Mesendoderm (in vitro differentiated cells): ENCODE measurements at regions not wholly inside any gene's neighbourhood (a gene's known extent, or its start where the extent isn't known, plus 50 kb on each side); places are given as distances from the start of the nearest gene placed in this dataset.
"Not testable (repeated sequence)": the region's sequence is repeated elsewhere in the genome, so short reads cannot be mapped to it uniquely, and the experiment has no call there.

Experiments
- DNase-seq: peaks from one replicate; pipeline ENCODE4 v3.0.0; 2013
- H2AK5ac ChIP-seq: 2 replicates; pipeline ENCODE4 v1.6.1; 2013; ENCODE audit warnings: low read length, inconsistent platforms
- H2BK120ac ChIP-seq: 2 replicates; pipeline ENCODE4 v1.6.1; 2013; ENCODE audit warnings: low read depth, mild to moderate bottlenecking, low read length, moderate library complexity, mixed read lengths
- H2BK15ac ChIP-seq: replicated peaks from 2 replicates; pipeline ENCODE4 v1.6.1; 2013; ENCODE audit warnings: low read depth, mild to moderate bottlenecking, moderate library complexity
- H2BK5ac ChIP-seq: 2 replicates; pipeline ENCODE4 v1.6.1; 2013; ENCODE audit warnings: low read length, inconsistent platforms
- H3K18ac ChIP-seq: 2 replicates; pipeline ENCODE4 v1.6.1; 2013; ENCODE audit warnings: mild to moderate bottlenecking, low read length, mixed read lengths
- H3K23ac ChIP-seq: one replicate; pipeline ENCODE4 v1.6.1; 2013; ENCODE audit warnings: low read length
- H3K27ac ChIP-seq: 2 replicates; pipeline ENCODE4 v1.5.1; 2013; ENCODE audit warnings: low read depth, mild to moderate bottlenecking, inconsistent platforms, low read length, moderate library complexity
- H3K27me3 ChIP-seq: 2 replicates; pipeline ENCODE4 v1.6.1; 2013; ENCODE audit warnings: low read length, control low read depth, mild to moderate bottlenecking, inconsistent platforms; ENCODE audit not compliant: insufficient read depth, poor library complexity
- H3K36me3 ChIP-seq: 2 replicates; pipeline ENCODE4 v1.6.1; 2013; ENCODE audit warnings: low read length, inconsistent platforms; ENCODE audit not compliant: control insufficient read depth, insufficient read depth
- H3K4ac ChIP-seq: one replicate; pipeline ENCODE4 v1.6.1; 2013; ENCODE audit warnings: low read depth, mild to moderate bottlenecking, low read length, moderate library complexity
- H3K4me1 ChIP-seq: 2 replicates; pipeline ENCODE4 v1.6.1; 2013; ENCODE audit warnings: low read depth, low read length, inconsistent platforms; ENCODE audit not compliant: control insufficient read depth
- H3K4me2 ChIP-seq: 2 replicates; pipeline ENCODE4 v1.6.1; 2013; ENCODE audit warnings: low read length
- H3K4me3 ChIP-seq: 2 replicates; pipeline ENCODE4 v1.5.1; 2013; ENCODE audit warnings: mild to moderate bottlenecking, low read length
- H3K56ac ChIP-seq: one replicate; pipeline ENCODE4 v1.6.1; 2013; ENCODE audit warnings: low read length
- H3K79me1 ChIP-seq: 2 replicates; pipeline ENCODE4 v1.6.1; 2013; ENCODE audit warnings: low read length, inconsistent platforms
- H3K79me2 ChIP-seq: 2 replicates; pipeline ENCODE4 v1.6.1; 2013; ENCODE audit warnings: mild to moderate bottlenecking, low read length; ENCODE audit not compliant: control insufficient read depth, insufficient read depth
- H3K9ac ChIP-seq: 2 replicates; pipeline ENCODE4 v1.6.1; 2013; ENCODE audit warnings: low read length, inconsistent platforms
- H4K5ac ChIP-seq: one replicate; pipeline ENCODE4 v1.6.1; 2013; ENCODE audit warnings: low read length
- H4K8ac ChIP-seq: one replicate; pipeline ENCODE4 v1.6.1; 2013; ENCODE audit warnings: low read depth, mild to moderate bottlenecking, control low read depth, low read length, moderate library complexity
- WGBS: extraction: QIAGEN DNeasy Blood & Tissue Kit; methylation state at CpG from one replicate; pipeline ENCODE4 v1.1.7; 2013; ENCODE audit warnings: low lambda C conversion rate, missing lambda C conversion rate; ENCODE audit not compliant: insufficient coverage; ENCODE audit errors: extremely low coverage; 5-methylcytosine and 5-hydroxymethylcytosine counted together

- Histone ChIP-seq H4K8ac (no peak overlapping the region), H3K36me3 (no peaks in the 10 kb centered on the region), H3K4ac (no peak overlapping the region), H3K56ac (no peak overlapping the region), H3K4me2 (no peak overlapping the region), H4K5ac (no peak overlapping the region), H3K79me1 (no peaks in the 10 kb centered on the region), H2BK15ac (no peak overlapping the region), H2BK5ac (no peak overlapping the region), H2BK120ac (no peak overlapping the region), H3K9ac (no peak overlapping the region), H3K4me3 (no peak overlapping the region), H3K23ac (no peak overlapping the region), H3K4me1 (no peaks in the 10 kb centered on the region), H3K18ac (no peak overlapping the region), H3K27me3 (no peaks in the 10 kb centered on the region), H2AK5ac (no peak overlapping the region), H3K27ac (no peak overlapping the region), H3K79me2 (no peaks in the 10 kb centered on the region)
- no peak for DNase-seq
- no CpG with 5 or more reads among the region's 1 CpG for WGBS
Measured at GRCh38 chr18:1774261-1774660, 797.0 kb downstream of the METTL4 start.

GRCh38 chr18:1777843-1778242 lies 793.5 kb downstream of the METTL4 start:
- no peaks in the 10 kb centered on the region for H3K36me3 ChIP-seq
- H3K9ac ChIP-seq = no peak overlapping the region
- no peak overlapping the region for H3K4me3 ChIP-seq
- H4K5ac ChIP-seq = no peak overlapping the region
- no peak overlapping the region for H3K56ac ChIP-seq
- DNase-seq = no peak
- H3K27ac ChIP-seq = no peak overlapping the region
- no peak overlapping the region for H3K4ac ChIP-seq
- H3K18ac ChIP-seq = no peak overlapping the region
- H2BK15ac ChIP-seq = no peak overlapping the region
- no peaks in the 10 kb centered on the region for H3K27me3 ChIP-seq
- no peaks in the 10 kb centered on the region for H3K79me2 ChIP-seq
- no peak overlapping the region for H2BK5ac ChIP-seq
- H4K8ac ChIP-seq = no peak overlapping the region
- H3K23ac ChIP-seq = no peak overlapping the region
- no peaks in the 10 kb centered on the region for H3K4me1 ChIP-seq
- no peak overlapping the region for H2BK120ac ChIP-seq
- no peak overlapping the region for H3K4me2 ChIP-seq
- no peaks in the 10 kb centered on the region for H3K79me1 ChIP-seq
- H2AK5ac ChIP-seq = no peak overlapping the region

GRCh38 chr18:1778496-1779178 lies 792.7 kb downstream of the METTL4 start:
- no CpG with 5 or more reads among the region's 1 CpG for WGBS
- Histone ChIP-seq H3K18ac (no peak overlapping the region), H2AK5ac (no peak overlapping the region), H2BK15ac (no peak overlapping the region), H3K79me1 (no peaks in the 10 kb centered on the region), H3K27ac (no peak overlapping the region), H3K27me3 (no peaks in the 10 kb centered on the region), H4K5ac (no peak overlapping the region), H3K4me2 (no peak overlapping the region), H3K56ac (no peak overlapping the region), H3K4me3 (no peak overlapping the region), H3K4ac (no peak overlapping the region), H3K23ac (no peak overlapping the region), H2BK5ac (no peak overlapping the region), H3K9ac (no peak overlapping the region), H3K4me1 (no peaks in the 10 kb centered on the region), H3K79me2 (no peaks in the 10 kb centered on the region), H2BK120ac (no peak overlapping the region), H4K8ac (no peak overlapping the region), H3K36me3 (no peaks in the 10 kb centered on the region)
- no peak for DNase-seq

- no peak overlapping the region for H3K4ac ChIP-seq
- no peak overlapping the region for H3K23ac ChIP-seq
- no peak for DNase-seq
Measured at GRCh38 chr18:1779587-1779986, 791.7 kb downstream of the METTL4 start.

GRCh38 chr18:1784113-1784512 lies 787.2 kb downstream of the METTL4 start:
- no peaks in the 10 kb centered on the region for H3K4me1 ChIP-seq
- H3K4ac ChIP-seq = no peak overlapping the region
- no peaks in the 10 kb centered on the region for H3K79me2 ChIP-seq
- no peak overlapping the region for H3K4me2 ChIP-seq
- no peak overlapping the region for H2BK120ac ChIP-seq
- no peak overlapping the region for H2BK5ac ChIP-seq
- H3K27ac ChIP-seq = no peak overlapping the region
- no peak overlapping the region for H3K9ac ChIP-seq
- H3K79me1 ChIP-seq = no peaks in the 10 kb centered on the region
- no peaks in the 10 kb centered on the region for H3K27me3 ChIP-seq
- no peak overlapping the region for H3K18ac ChIP-seq
- H4K5ac ChIP-seq = no peak overlapping the region
- no peak overlapping the region for H3K4me3 ChIP-seq
- H3K23ac ChIP-seq = no peak overlapping the region
- H2AK5ac ChIP-seq = no peak overlapping the region
- no peak overlapping the region for H3K56ac ChIP-seq
- DNase-seq = peak; percentile 0
- no peak overlapping the region for H2BK15ac ChIP-seq
- H3K36me3 ChIP-seq = no peaks in the 10 kb centered on the region
- H4K8ac ChIP-seq = no peak overlapping the region
- WGBS = no CpG with 5 or more reads among the region's 5 CpGs

More at GRCh38 chr18:1779587-1779986, 791.7 kb downstream of the METTL4 start:
- Histone ChIP-seq H3K9ac (no peak overlapping the region), H2BK5ac (no peak overlapping the region), H3K4me2 (no peak overlapping the region), H4K8ac (no peak overlapping the region), H2BK120ac (no peak overlapping the region), H3K79me1 (no peaks in the 10 kb centered on the region), H3K56ac (no peak overlapping the region), H2AK5ac (no peak overlapping the region), H3K18ac (no peak overlapping the region), H3K36me3 (no peaks in the 10 kb centered on the region), H3K27me3 (no peaks in the 10 kb centered on the region), H3K27ac (no peak overlapping the region), H2BK15ac (no peak overlapping the region), H3K79me2 (no peaks in the 10 kb centered on the region), H3K4me3 (no peak overlapping the region), H3K4me1 (no peaks in the 10 kb centered on the region), H4K5ac (no peak overlapping the region)
- WGBS = no CpG with 5 or more reads among the region's 3 CpGs

GRCh38 chr18:1785980-1786379 lies 785.3 kb downstream of the METTL4 start:
- H2BK15ac ChIP-seq, H3K4ac ChIP-seq, DNase-seq, H3K9ac ChIP-seq, H3K4me2 ChIP-seq, H4K5ac ChIP-seq, H2AK5ac ChIP-seq, H3K4me3 ChIP-seq, H3K56ac ChIP-seq, H2BK120ac ChIP-seq, H3K27me3 ChIP-seq, H4K8ac ChIP-seq, H3K23ac ChIP-seq, H3K36me3 ChIP-seq, H3K18ac ChIP-seq, H3K79me2 ChIP-seq, H3K79me1 ChIP-seq, H3K27ac ChIP-seq, H3K4me1 ChIP-seq, H2BK5ac ChIP-seq: not testable (repeated sequence)
- WGBS = no CpG with 5 or more reads among the region's 4 CpGs
